ENCODE measurements at regions not wholly inside any gene's neighbourhood (a gene's known extent, or its start where the extent isn't known, plus 50 kb on each side); places are given as distances from the start of the nearest gene placed in this dataset.

DNA sequence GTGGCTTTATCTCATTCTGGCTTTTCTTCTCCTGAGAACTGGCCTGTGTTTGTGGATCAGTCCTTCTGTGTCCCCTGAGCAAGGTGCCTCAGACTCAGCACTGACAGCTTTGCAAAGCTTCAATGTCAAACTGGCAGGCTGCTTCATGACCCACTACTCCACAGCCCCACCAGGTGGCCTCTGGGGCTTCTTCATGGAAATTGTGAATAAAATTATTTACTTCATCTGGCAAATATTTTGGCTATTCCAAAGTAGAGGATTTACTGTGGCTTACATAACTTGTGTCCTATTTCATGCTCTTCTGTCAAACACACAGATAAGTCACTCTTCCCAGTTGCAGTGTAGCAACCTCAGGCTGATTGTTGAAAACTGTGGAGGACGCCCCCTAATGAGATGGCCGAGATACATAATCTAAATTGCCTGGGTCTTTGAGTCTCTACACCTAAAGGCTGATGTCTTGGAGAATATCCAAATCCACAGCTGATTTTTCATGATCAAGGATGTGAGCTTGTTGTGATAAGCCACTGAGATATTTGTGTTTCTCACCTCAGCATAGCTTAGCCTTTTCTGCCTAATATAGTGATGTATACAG is 721.9 kb upstream of the SLC10A2 start:
- no peaks in the 10 kb centered on the region for H3K36me3 ChIP-seq (ENCODE audit: control insufficient read depth in 2 of 2, insufficient read depth in 1 of 2, low read length in 2 of 2)
- H3K4me1 ChIP-seq (ENCODE audit: control insufficient read depth, insufficient read depth, low read length) = no peaks in the 10 kb centered on the region
- no peak overlapping the region for H3K4me3 ChIP-seq (ENCODE audit: low read depth, low read length)
- no peaks in the 10 kb centered on the region for H3K9me3 ChIP-seq (ENCODE audit: control insufficient read depth, insufficient read depth, low read depth, low read length)
- CTCF ChIA-PET = interaction anchor here (0.7 to 1.0 kb wide), 4 partner anchors 117 to 877 kb away, joined by 3 to 6 read pairs (median 4); no protein-coding TSS in a partner anchor
- no peak overlapping the region for H3K27ac ChIP-seq (ENCODE audit: extremely low read depth, low read depth, low read length)
- TF ChIP-seq ZSCAN5A (tag by site-specific recombination; IDR thresholded peaks at IDR 0.05) (no peak), ZNF133 (tag by site-specific recombination; IDR thresholded peaks at IDR 0.05) (no peak)
- TF ChIP-seq, protein P1, sequence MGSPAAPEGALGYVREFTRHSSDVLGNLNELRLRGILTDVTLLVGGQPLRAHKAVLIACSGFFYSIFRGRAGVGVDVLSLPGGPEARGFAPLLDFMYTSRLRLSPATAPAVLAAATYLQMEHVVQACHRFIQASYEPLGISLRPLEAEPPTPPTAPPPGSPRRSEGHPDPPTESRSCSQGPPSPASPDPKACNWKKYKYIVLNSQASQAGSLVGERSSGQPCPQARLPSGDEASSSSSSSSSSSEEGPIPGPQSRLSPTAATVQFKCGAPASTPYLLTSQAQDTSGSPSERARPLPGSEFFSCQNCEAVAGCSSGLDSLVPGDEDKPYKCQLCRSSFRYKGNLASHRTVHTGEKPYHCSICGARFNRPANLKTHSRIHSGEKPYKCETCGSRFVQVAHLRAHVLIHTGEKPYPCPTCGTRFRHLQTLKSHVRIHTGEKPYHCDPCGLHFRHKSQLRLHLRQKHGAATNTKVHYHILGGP (tag by site-specific recombination; IDR thresholded peaks at IDR 0.05) = no peak
- POLR2A ChIA-PET = no interaction called here

- H3K9me3 ChIP-seq (ENCODE audit: control insufficient read depth, insufficient read depth, low read depth, low read length) = no peaks in the 10 kb centered on the region
- TF ChIP-seq ZSCAN23 (tag by site-specific recombination; IDR thresholded peaks at IDR 0.05) (no peak), AEBP2 (tag by site-specific recombination; IDR thresholded peaks at IDR 0.05; ENCODE audit: borderline replicate concordance) (no peak), ZNF639 (tag by site-specific recombination; IDR thresholded peaks at IDR 0.05) (no peak), OVOL3 (tag by site-specific recombination; IDR thresholded peaks at IDR 0.05) (no peak), ZNF433 (tag by site-specific recombination; IDR thresholded peaks at IDR 0.05; ENCODE audit: low read depth) (no peak), ZNF23 (tag by site-specific recombination; IDR thresholded peaks at IDR 0.05; ENCODE audit: borderline replicate concordance) (no peak), ZNF248 (tag by site-specific recombination; IDR thresholded peaks at IDR 0.05) (no peak), ZNF791 (tag by site-specific recombination; IDR thresholded peaks at IDR 0.05) (no peak), RBAK (tag by site-specific recombination; IDR thresholded peaks at IDR 0.05) (no peak), ZNF658 (tag by site-specific recombination; IDR thresholded peaks at IDR 0.05) (no peak), ELK4 (IDR thresholded peaks at IDR 0.05; ENCODE audit: borderline replicate concordance, low read depth, low read length) (no peak), ZNF837 (tag by site-specific recombination; IDR thresholded peaks at IDR 0.05) (no peak), GLI2 (tag by site-specific recombination; IDR thresholded peaks at IDR 0.05; ENCODE audit: borderline replicate concordance, low read depth) (no peak), KLF10 (tag by site-specific recombination; IDR thresholded peaks at IDR 0.05) (no peak), ZNF629 (tag by site-specific recombination; IDR thresholded peaks at IDR 0.05) (no peak), ZNF157 (tag by site-specific recombination; IDR thresholded peaks at IDR 0.05) (no peak), ZNF596 (tag by site-specific recombination; IDR thresholded peaks at IDR 0.05) (no peak), ZNF174 (tag by site-specific recombination; IDR thresholded peaks at IDR 0.05) (no peak)
- H3K27ac ChIP-seq (ENCODE audit: extremely low read depth, low read depth, low read length) = no peak overlapping the region
- no peaks in the 10 kb centered on the region for H3K4me1 ChIP-seq (ENCODE audit: control insufficient read depth, insufficient read depth, low read length)
- H3K36me3 ChIP-seq (ENCODE audit: control insufficient read depth in 2 of 2, insufficient read depth in 1 of 2, low read length in 2 of 2) = no peaks in the 10 kb centered on the region
- CTCF ChIA-PET = no interaction called here
- H3K4me3 ChIP-seq (ENCODE audit: low read depth, low read length) = no peak overlapping the region
- POLR2A ChIA-PET = no interaction called here
Measured at GRCh38 chr13:103772576-103772975, 706.4 kb upstream of the SLC10A2 start.
